ENCODE measurements at regions not wholly inside any gene's neighbourhood (a gene's known extent, or its start where the extent isn't known, plus 50 kb on each side); places are given as distances from the start of the nearest gene placed in this dataset.

- DNase-seq, result no peak
Measured at GRCh38 chr5:138664276-138664943, 88.8 kb upstream of the CTNNA1 start.

- no peak for DNase-seq
Measured at GRCh38 chr5:138663561-138663960, 88.4 kb upstream of the HSPA9 start.

GRCh38 chr5:138663009-138663408 is 87.8 kb upstream of the HSPA9 start:
- peak; percentile 33 to 54 for DNase-seq

- DNase-seq, result peak in 1 of 2 donors; percentile 12
Measured at GRCh38 chr5:138662599-138662998, 87.4 kb upstream of the HSPA9 start.

GRCh38 chr5:138661991-138662434 is 86.8 kb upstream of the HSPA9 start:
- no peak for DNase-seq

- DNase-seq, result no peak
Measured at GRCh38 chr5:138661291-138661960, 86.2 kb upstream of the HSPA9 start.

GRCh38 chr5:138660051-138660572 is 84.9 kb upstream of the HSPA9 start:
- DNase-seq, result no peak

GRCh38 chr5:138659561-138659960 is 84.4 kb upstream of the HSPA9 start:
- DNase-seq, result no peak

- no peak for DNase-seq
Measured at GRCh38 chr5:138659121-138659520, 83.9 kb upstream of the HSPA9 start.

- no peak for DNase-seq
Measured at GRCh38 chr5:138658676-138659075, 83.5 kb upstream of the HSPA9 start.

GRCh38 chr5:138657360-138657759 is 82.2 kb upstream of the HSPA9 start:
- DNase-seq, result no peak

GRCh38 chr5:138656916-138657315 is 81.7 kb upstream of the HSPA9 start:
- no peak for DNase-seq

- DNase-seq, result no peak
Measured at GRCh38 chr5:138655530-138656190, 80.5 kb upstream of the HSPA9 start.

- peak; percentile 62 to 82 for DNase-seq
Measured at GRCh38 chr5:138654281-138654867, 79.2 kb upstream of the HSPA9 start.

- no peak for DNase-seq
Measured at GRCh38 chr5:138653502-138653901, 78.3 kb upstream of the HSPA9 start.

GRCh38 chr5:138651767-138652117 is 76.5 kb upstream of the HSPA9 start:
- DNase-seq, result no peak

- no peak for DNase-seq
Measured at GRCh38 chr5:138651058-138651766, 76.0 kb upstream of the HSPA9 start.

GRCh38 chr5:138650196-138650595 is 75.0 kb upstream of the HSPA9 start:
- no peak for DNase-seq

- DNase-seq, result no peak
Measured at GRCh38 chr5:138649775-138650174, 74.6 kb upstream of the HSPA9 start.

GRCh38 chr5:138649316-138649720 is 74.1 kb upstream of the HSPA9 start:
- DNase-seq, result no peak

- no peak for DNase-seq
Measured at GRCh38 chr5:138648841-138649240, 73.6 kb upstream of the HSPA9 start.

GRCh38 chr5:138647794-138648410 is 72.7 kb upstream of the HSPA9 start:
- no peak for DNase-seq

All from CD4-positive, alpha-beta T cell treated with Interferon alpha-2 for 1 hour (primary cell).